ENCODE measurements at regions not wholly inside any gene's neighbourhood (a gene's known extent, or its start where the extent isn't known, plus 50 kb on each side); places are given as distances from the start of the nearest gene placed in this dataset.

DNA sequence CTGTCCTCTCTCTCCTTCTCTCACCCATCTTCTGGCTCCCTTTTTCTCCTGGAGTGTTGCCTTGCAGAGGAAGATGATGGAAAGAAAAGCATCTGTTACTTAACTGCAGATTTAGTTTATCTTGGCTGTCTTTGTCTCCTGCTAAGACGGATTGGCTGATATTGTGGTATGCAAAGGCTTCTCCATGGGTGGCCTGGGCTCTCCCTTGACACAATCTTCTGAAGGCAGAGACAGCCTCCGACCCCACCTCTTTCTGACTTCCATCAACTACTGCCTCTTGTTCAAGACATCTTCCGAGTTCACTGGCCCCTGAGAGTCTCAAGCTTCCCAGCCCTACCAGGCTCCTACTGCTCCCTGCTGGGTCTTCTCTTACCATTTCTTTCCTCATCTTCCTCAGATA, 403.7 kb downstream of the LRRC70 start:
- TF ChIP-seq CTCF (conservative IDR thresholded peaks at IDR 0.05; ENCODE audit: low read length) (no peak), EZH2phosphoT487 (IDR thresholded peaks at IDR 0.05; ENCODE audit: borderline replicate concordance, low read depth, low read length) (no peak)
